Activated CD4-positive, alpha-beta T cell treated with anti-CD3 and anti-CD28 coated beads for 48 hours (primary cell): ENCODE measurements at regions not wholly inside any gene's neighbourhood (a gene's known extent, or its start where the extent isn't known, plus 50 kb on each side); places are given as distances from the start of the nearest gene placed in this dataset.

Experiments used
- DNase-seq: peaks from one replicate; pipeline ENCODE4 v3.0.0-alpha.2; 2020

DNA sequence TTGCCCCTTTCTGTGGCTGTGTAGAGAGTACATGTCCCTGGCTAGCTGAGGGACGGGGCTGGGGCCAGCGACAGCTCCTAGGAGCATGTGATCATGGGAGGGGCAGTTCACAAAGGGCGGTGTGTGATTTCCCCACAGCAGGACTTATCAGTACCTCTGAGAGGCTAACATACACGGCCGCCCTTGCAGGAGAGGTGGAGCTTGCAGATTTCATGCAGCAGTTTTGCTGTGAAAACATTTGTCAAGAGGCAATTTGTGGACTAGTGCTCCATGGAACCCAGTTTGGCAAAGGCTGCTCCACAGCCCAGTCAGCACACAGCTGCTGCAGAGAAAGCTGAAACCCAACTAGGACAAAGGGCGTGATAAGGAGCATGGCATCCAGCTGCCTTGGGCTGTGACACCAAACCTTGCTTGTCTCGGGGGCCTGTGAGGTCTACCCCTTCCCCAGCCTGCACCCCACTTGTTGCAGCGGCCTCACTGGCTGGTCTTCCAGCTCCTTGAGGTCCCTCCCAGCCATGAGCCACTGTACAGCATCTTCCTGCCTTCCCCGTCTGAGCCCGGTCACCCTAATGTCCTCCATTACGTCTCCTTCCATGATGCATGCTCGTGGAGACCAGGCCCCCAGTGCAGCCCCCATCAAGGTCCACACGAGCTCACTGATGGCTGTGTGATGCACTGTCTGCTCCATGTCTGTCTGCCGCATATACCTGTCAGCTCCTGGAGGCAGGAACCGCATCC, 121.4 kb upstream of the HDAC4 start:
- DNase-seq: no peak

DNA sequence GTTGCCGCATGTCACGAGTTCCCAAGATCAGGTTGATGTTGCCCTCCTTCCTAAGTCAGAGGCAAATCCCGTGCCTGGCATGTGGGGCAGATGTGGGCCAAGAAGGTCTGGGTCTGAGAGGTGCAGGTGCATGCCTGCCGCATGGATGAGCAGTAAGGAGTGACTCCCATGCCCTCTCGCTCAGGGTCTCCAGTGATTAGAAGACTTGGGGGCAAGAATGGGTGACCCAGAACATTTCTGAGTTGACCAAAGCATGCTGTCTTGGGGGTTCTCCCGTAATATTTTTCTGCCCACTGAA, 120.6 kb upstream of the HDAC4 start:
- DNase-seq: no peak

DNA sequence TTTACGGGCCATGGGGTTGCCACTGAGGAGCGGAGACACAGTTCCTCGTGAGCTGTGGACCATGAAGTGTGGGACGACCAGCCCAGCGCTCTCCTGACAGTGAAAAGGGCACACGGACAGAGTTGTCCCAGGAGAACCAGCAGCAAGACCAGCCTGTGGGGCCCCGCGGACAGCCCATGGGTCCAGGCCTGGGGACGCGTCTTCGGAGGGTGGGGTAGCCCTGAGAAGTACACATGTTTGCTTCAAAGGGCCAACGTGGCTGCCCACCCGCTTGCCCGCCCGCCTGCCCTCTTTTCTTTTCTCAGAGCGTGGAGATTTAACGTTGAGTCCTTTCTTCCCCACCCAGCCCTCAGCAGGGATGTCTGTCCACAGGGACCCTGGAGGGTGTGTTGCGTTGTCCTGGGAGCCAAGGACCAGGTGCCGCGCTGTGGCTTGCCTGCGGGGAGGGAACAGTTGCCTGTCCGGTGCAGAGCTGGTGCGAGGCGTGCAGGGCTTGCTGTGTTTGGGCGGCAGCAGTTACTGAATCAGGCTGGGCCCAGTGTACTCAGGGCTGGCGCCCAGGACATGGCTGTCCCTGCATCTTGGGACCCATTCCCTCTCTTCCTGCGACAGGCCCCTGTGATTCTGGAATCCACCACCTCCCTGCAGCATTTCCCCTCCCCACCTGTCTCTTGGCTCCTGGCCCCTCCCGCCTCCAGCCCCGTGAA, 120.1 kb upstream of the HDAC4 start:
- no peak for DNase-seq

DNA sequence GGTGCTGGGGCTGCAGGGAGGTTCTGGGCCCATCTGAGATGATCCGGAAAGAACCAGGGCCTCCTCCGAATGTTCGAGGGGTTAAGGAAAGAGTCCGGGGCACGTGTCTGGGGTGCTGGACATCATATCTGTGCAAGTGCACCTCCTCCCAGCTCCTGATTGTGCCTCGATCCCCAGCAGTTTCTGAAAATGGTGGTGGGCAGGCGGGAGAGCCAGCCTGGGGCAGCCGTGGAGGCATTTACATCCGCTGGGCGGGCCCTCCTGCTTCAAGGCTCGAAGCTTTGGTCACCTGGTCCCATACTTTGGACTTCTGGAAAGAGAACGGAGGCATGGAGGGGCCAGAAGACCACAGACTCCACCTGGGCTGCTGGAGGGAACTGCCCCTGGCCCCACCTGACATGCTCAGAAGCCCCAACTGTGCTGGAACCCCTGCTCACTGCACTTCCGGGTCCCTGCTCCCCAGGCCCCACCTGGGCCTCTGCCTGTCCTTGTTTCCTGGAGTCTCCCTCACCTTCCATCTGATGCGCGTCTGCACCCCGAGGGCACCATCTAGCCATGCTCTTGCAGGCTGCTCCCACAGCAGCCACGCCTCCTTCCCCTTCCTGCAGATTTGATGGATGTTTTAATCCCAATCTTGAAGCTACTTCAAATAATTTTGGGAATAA, 119.2 kb upstream of the HDAC4 start:
- DNase-seq: no peak

DNA sequence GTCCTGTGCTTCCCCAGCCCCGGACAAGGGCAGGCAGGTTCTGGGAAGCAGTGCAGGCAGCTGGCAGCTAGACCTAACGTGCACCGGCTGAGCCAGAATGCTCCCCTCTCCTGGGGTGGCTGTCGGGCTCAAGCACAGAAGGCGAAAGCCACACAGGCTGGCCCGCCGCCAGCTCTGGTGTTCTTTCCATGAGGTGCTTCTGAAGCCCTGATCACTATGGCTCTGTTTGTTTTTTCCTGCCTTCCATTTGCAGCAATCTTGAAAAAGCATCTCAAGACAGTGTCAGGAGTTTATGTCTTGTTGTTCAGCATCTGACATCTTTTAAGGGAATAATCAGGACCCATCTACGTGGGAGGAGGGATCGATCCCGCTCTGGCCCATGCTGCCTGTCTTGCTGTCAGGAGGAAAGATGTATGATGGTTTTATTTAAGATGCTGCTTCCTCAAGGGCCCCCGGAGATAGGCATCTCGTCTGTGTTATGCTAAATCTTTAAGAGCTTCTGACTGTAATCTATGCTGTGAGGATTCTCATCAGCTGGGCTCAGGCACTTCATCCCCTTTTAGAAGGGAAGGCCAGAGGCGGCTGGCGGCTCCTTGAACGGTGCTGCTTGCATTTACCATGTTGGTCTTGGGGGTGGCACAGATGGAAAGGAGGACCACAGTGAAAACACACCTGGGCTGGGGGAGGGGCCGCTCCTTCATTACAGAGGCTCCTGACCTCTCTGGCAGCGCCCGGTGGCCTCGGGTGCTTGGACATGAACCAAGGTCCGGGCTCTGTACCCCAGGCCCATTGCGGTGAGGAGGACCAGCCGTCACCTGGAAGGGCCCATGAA, 118.5 kb upstream of the HDAC4 start:
- DNase-seq: no peak

DNA sequence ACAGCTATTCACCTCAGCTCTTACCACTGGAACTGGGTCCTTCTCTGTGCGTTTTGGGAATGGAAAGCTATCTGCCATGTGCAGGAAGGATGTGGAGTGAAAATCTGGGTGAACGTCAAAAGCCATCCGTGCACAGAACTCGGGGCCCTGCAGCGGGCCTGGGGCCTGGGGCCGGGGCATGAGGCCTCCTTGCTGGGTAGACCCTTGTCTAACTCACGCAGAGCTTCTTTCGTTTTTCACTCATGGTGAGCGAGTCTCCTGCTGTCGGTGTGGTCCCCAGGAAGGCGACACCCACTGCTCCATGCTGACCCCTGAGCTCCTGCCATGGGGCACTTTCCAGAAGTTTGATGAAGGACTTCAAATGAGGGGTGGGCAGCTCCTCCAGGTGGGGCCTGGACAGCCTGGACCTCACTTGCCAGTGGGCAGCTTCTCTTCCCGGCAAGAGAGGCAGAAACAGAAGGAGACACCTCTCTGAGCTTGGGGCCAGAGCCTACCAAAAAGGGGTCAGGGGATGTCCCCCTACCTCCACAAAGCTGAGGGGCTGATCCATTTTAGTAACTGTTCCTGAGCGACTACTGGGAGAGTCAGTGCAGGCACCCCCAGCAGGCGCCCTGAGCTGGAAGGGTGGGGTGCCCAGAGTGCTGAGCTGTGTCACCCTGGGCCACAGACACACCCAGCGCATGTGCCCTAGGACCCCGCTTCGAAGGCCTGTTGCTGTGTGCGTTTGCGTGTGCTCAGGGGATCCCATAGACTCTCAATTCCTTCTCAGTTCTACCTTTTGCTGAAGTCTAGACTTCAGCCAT, 117.7 kb upstream of the HDAC4 start:
- DNase-seq: no peak

DNA sequence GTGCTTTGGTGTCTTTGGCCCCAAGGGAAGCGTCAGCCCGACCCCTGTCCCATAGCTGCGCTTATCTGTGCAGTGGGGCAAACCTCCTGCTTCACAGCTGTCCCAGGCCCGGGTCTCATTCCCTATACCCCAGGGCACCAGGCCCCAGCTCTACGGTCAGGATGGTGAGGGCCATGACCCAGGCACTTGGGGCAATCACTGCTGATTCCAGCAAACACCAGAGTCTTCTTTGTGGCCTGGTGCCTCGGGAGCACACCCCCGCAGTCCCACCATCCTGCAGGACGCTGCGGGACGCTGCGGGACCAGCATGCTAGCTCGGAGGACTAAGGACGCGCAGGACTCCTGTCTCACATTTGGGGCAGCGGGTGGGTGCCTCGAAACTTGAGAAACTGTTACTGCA, 116.9 kb upstream of the HDAC4 start:
- DNase-seq: no peak

DNA sequence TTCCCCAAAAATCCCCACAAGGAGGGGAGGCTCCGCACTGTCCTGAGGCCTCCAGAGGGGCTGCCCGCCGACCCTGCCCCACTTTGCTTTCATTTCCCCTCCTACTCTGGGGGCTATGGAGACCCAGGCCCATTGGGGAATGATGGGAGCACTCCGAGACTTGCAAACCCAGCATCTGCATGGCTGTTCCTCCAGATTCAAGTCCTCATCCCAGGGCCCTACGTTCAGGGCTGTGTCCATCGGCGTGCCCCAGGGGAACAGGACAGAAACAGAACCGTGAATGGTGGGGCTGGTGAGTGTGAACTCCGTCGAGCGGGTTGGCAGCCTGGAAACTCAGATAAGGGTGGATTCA, 116.1 kb upstream of the HDAC4 start:
- DNase-seq: no peak

DNA sequence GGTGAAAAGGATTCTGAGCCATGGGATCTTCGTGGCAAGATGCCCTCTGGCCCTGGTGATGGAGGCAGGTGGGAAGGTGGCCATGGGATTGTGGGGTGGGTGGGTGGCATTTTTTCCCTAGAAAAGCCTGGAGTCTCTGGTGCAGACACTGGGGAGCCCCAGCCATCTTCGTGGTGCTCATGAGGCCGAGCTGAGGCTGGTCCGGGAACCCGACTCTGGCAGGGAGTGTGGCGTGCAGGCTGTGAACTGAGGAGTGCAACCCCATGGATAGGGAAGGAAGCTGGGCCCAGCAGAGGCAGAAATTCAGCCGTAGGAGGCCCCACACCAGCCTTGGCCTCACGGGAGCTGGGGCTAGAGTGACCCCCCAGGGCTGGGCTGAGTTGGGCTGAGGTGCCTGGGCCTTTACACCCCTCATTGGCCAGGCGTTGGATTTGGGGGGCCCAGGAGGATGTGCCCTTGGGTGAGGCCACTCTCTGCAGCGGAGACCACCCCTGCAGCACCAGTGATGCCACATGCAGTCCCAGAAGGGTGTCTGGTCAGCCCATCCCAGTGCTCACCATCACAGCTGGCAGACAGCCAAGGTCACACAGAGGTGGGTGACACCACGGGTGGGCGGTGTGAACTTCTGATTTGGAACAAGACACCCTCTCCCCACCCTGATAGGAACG, 115.6 kb upstream of the HDAC4 start:
- DNase-seq: no peak

DNA sequence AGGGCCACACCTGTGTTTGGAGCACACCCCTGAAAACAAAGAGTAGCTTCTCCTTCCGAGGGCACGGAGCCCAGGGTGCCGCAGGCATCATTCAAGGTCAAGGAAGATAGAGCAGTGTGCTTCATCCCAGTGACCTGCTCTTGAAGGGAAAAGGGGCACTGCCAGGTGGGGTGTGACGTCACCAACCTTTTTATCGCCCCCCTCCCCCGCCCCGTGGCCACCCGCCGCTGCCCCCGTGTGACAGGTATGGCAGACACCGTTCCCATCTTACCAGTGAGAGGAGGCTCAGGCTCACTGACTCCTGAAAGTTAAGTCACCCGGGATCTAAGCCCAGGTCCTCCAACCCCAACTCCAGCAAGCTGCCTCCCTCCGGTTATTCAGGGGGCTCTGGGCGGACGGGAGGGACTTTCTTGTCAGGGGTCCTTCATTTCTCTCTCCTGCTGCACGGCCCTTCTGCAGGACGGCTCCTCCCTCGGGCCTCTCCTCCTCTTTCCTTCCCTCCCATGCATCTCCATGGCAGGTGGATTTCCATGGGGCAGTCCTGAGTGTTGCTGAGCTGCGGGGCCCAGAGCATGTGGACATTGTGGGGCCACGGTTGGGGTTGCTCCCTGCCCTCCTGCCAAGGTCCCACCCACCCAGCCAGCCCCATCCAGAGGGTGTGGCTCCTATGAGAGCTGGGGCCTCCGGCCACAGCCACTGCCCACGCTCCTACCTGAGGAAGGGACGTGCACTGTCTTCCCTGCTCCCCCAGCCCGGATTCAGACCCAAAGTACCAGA, 114.1 kb upstream of the HDAC4 start:
- DNase-seq: no peak

DNA sequence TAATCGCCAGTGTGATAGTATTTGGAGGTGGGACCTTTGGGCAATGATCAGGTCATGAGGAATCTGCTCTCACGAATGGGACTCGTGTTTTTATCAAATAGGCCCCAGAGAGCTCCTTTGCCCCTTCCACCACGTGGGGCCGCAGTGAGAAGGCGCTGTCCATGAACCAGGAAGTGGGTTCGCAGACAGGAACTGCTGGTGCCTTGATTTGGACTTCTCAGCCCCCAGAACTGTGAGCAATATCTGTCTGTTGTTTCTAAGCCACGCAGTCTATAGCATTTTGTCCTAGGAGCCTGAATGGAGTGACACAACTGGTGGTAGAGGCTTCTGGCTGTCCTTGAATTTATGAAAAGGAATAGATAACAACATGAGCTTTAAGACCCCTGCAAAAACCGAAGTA, 111.2 kb upstream of the HDAC4 start:
- no peak for DNase-seq

DNA sequence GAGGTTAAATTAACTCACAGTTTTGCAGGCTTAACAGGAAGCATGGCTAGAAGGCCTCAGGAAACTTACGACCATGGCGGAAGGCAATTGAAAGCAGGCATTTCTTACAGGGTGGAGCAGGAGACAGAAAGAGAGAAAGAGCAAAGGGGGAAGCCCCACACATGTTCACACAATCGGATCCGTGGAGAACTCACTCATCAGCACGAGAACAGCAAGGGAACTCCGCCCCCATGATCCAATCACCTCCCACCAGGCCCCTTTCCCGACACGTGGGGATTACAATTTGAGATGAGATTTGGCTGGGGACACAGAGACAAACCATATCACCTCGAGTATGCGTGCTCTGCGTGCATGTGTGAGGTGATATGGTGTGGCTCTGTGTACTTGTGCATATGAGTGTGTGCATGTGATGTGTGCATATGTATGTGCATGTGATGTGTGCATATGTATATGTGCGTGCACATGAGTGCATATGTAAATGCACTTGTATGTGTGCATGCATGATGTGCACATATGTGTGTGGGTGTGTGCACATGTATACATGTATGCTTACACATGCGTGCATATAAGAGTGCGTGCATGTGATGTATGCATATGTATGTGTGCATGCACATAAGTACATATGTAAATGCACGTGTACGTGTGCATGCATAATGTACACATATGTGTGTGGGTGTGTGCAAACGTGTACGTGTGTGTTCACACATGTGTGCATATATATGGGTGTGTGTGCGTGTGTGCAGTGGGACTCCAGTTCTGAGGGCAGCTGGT, 108.7 kb upstream of the HDAC4 start:
- no peak for DNase-seq

DNA sequence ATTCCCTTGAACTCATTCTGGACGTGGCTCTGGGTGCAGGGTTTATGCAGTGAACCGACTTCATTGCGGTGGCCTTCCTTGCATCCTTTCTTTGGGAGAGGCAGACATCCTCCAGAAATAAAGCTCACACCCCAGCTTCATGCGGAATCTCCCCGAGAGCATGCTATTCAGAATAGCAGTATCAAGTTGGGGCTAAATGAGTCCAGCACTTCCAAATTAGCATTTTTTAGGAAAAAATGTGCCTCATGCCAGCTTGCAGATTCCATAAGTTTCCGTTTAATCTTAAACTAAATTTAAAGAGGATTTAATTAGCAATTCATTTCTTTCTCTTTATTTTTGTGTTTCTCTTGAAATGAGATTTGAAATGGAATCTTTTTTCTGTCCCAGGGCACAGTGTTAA, 107.4 kb upstream of the HDAC4 start:
- no peak for DNase-seq

DNA sequence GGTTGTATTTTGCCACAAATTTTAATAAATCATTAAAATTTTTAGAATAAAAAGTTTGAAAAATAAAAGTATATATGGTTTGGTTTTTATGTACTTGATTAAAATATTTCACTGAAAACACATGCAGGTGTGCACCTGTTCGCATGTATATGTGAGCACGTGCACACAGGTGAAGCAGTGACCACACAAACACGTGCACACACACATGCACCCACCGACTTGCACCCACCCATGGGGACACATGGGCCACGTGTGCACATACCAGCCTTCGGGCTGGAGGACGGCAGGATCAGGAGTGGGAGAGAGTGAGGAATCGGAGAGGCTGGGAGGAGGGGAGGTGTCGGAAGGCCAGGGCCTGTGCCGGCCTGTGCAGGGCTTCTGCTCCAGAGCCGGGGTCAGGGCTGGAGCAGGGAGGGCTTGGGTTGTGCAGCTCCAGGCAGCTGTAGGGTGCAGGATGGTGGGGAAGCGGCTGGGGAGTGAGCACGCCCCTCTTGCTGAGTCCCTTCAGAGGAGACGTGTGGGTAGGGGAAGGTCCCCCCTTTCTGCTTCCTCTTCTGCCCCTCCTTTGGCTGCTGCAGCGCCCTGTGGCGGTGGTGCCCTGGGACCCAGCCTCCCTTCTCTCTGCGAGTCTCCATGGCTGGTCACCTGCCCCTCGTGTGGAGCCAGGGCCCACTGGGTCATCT, 106.9 kb upstream of the HDAC4 start:
- DNase-seq: no peak

DNA sequence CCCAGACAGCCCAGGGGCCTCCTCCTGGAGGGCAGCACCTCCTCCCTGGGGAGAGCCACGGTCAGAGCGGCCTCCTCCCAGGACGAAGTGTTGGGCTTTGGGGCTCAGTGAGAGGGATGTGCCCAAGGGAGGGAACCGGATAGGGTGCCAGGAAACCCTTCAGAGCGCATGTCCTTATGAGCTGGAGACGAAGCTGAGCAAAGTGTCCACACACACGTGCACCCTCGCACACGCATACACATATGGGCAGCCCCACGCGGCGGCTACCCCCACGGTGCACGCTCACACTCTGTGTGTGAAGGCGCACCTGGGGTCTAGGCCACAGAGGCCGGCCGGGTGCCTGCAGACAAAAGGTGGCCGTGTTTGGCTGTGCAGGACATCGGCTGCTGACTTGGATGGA, 106.1 kb upstream of the HDAC4 start:
- no peak for DNase-seq

DNA sequence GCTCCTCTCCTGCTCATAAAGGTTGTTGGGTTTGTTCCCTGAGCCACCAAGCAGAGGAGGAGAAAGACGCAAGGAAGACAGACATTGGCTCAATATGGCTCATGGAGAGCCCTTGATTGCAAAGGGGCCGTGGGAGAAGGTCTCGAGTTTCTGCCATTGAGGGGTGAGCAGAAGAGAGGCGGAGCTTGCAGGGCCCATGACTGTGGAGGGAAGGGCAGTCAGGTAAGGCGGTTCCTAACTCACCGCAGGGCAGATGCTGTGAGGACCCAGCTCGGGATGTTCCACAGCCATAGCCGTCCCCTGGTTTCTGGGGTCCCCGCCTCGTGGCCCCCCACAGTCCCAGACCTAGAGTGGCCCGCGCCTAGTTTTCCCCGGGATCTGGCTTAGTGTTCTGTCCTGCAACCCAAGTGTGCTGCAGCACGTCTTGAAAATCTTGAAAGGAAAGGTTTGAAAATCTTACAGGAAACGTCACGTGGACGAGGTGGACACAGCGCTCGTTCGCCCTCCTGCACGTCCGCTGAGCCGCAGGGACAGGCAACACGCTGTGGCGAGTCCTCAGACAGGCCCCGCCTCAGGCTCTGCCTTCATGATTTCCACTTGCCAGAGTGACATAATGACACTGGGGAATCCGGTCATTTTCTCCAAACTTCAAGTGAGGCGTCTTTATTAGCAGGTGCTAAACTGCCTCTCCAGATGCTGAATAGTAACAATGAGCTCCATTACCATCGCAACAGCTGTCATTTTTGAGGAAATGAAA, 105.5 kb upstream of the HDAC4 start:
- DNase-seq: no peak

DNA sequence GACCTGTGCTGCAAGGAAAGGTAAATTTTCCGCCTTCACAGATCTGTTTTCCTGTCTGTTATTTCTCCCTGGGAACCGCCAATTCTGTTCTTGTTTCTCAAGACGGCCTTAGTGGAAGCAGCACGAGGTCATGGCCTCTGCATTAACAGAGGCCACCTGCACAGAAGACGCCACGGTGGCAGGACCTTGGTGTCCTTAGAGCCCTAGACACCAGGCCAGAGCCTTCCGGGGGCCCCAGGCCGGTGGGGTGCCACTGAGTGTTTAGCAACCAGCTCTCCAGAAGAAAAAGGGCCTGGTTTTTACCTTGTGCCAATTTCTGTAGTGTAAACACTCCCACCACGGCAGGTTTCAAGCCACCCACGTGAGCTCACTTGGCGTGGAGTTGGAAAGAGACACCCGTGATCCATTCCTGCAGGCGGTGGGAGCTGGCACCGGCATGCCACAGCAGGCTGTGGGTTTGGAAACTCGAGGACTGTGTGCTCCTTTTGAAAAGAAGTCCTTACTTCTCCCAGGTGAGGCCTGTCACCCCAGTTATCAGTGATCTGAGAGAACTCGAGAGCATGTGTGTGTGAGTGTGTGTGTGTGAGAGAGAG, 103.9 kb upstream of the HDAC4 start:
- DNase-seq: no peak

DNA sequence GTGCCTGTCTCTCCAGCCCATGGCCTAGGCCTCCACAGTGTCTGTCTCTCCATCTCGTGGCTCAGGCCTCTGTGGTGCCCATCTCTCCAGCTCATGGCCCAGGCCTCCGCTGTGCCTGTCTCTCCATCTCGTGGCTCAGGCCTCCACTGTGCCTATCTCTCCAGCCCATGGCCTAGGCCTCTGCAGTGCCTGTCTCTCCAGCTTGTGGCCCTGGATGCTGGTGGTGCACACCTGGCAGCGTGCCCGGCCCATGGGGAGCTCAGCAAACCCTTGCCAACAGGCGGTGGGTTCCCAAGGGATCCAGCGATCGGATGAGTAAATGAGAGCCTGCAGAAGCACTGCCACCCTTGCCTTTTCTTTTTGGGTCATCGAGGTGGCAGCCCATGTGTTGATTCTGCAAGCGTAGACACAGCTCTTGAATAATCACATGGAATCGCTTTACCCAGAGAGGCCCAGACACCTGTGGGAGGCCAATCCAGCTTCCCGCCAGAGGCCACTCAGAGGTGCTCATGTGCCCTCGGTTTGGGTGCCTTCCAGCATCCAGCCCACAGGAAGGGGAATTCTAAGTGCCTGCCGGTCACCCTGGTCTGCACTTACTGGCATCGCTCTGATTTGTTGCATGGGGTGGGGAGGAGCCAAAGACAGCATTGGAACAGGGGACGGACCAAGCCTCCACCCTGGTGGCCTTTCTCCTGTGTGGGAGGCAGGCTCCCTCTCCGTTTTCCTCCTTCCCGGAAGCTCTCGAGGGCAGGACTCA, 101.8 kb upstream of the HDAC4 start:
- no peak for DNase-seq
